GM19452 (cell line): ENCODE measurements at regions not wholly inside any gene's neighbourhood (a gene's known extent, or its start where the extent isn't known, plus 50 kb on each side); places are given as distances from the start of the nearest gene placed in this dataset.

Source experiments
- ATAC-seq: cut with Tn5 transposase; IDR thresholded peaks from one replicate; pipeline ENCODE4 v1.9.1; 2021; ENCODE audit not compliant: unreplicated experiment

DNA sequence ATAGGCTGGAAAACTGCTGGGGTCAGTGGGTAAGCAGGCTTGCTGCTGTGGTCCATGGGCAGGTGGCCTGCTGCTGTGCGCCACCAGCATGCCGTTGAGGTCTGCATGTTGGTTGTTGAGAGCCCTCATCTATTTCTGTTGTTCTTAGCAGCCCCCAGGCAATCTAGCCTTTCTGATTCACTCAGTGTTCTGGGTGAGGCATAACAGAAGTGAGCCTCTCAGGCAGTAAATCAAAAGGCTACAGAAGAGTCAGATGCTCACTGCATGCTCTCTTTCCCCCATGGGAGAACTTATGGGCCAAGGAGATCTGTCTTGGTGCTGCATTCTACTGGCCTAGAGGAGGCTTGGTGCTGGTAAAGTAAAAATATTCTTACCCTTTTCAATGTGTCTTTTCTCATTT is 67.8 kb upstream of the ATP10A start:
- no peak for ATAC-seq
